Uterus (tissue), 2 donors: ENCODE measurements at regions not wholly inside any gene's neighbourhood (a gene's known extent, or its start where the extent isn't known, plus 50 kb on each side); places are given as distances from the start of the nearest gene placed in this dataset.

Source experiments
- POLR2A ChIP-seq, 2 donors: fragments of 450-650 bp; IDR thresholded peaks; one replicate each; pipeline ENCODE4 v1.6.1; 2016; ENCODE audit warnings: antibody characterized with exemption in 2 of 2, mild to moderate bottlenecking in 1 of 2, moderate library complexity in 1 of 2
- TF ChIP-seq, protein P1 (sequence below), 4 experiments: fragments of 200-600 bp in 2 of 4; fragments of 450-650 bp in 2 of 4; sonication (generic) in 2 of 4; IDR thresholded peaks; one replicate each; pipeline ENCODE4 v1.5.1; 2016 to 2019; ENCODE audit warnings: antibody characterized with exemption in 4 of 4, mild to moderate bottlenecking in 2 of 4, moderate library complexity in 1 of 4

DNA sequence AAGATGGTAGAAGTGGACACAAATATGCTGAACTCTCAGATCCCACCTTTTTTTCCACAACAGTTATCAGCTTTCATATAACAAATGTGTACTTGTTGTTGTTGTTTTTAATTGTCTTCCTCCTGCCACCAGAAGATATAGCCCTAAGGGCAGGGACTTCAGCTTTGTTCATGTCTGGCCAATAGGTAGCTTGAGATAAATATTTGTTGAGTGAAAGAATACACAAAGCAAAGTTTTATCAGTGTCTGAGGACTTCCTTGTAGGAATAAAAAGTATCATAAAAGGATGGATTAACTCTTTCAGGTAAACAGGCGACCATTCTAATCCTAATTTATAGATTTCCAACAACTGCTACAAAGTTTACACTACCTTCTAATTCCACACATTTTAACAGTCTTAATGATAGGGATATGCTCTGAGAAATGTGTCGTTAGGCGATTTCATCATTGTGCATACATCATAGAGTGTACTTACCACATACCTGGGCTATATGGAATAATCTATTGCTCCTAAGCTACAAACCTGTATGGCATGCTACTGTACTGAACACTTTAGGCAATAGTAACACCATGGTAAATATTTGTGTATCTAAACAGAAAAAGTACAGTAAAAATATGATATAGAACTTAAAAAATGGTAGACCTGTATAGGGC is 186.1 kb downstream of the ATOH1 start:
- no peak for TF ChIP-seq POLR2A (IDR thresholded peaks at IDR 0.05)
- TF ChIP-seq, protein P1, sequence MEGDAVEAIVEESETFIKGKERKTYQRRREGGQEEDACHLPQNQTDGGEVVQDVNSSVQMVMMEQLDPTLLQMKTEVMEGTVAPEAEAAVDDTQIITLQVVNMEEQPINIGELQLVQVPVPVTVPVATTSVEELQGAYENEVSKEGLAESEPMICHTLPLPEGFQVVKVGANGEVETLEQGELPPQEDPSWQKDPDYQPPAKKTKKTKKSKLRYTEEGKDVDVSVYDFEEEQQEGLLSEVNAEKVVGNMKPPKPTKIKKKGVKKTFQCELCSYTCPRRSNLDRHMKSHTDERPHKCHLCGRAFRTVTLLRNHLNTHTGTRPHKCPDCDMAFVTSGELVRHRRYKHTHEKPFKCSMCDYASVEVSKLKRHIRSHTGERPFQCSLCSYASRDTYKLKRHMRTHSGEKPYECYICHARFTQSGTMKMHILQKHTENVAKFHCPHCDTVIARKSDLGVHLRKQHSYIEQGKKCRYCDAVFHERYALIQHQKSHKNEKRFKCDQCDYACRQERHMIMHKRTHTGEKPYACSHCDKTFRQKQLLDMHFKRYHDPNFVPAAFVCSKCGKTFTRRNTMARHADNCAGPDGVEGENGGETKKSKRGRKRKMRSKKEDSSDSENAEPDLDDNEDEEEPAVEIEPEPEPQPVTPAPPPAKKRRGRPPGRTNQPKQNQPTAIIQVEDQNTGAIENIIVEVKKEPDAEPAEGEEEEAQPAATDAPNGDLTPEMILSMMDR (IDR thresholded peaks at IDR 0.05): no peak
